ENCODE measurements at regions not wholly inside any gene's neighbourhood (a gene's known extent, or its start where the extent isn't known, plus 50 kb on each side); places are given as distances from the start of the nearest gene placed in this dataset.
A peak's percentile ranks its signal among the peaks of the same experiment; 100 is the strongest.

DNA sequence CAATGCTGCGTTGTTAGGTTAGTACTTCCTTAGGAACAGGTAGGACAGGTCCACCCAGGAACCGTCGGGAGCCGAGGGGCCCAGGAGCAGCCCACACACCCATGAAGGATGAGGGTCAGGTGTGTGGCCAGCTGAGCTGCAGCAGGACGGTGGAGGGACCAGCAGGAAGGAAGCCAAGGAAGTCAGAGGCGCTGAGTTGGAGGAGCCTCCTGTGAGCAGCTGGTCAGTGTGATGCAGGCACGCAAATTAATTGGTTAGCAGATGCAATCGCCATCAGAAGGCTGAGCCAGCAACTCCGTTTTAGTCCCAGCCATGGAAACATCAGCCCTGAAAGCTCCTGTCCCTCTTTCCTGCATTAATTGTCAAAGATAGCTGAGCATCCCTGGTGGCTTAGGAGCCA is 114.9 kb upstream of the SOX1 start:
- DNase-seq (ENCODE audit: low spot score) = no peak

DNA sequence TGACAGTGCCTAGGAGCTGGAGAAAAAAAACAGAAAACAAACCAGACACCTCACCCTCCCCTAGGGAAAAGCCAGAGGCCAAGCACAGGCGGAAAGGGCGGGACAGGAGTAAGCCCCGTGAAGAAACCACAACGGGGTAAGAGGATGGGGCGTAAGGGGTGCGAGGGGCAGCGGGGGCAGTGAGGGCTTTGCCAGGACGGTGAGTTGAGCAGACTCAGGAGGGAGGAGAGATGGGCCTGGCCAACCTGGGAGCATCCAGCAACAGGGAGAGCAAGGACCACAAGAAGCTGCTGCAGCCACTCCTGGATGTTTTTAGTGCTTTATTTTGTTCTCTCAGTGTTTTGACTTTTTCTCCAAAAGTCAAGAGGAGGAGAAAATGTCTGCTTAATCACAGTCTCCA is 114.1 kb upstream of the SOX1 start:
- DNase-seq (ENCODE audit: low spot score) = no peak

DNA sequence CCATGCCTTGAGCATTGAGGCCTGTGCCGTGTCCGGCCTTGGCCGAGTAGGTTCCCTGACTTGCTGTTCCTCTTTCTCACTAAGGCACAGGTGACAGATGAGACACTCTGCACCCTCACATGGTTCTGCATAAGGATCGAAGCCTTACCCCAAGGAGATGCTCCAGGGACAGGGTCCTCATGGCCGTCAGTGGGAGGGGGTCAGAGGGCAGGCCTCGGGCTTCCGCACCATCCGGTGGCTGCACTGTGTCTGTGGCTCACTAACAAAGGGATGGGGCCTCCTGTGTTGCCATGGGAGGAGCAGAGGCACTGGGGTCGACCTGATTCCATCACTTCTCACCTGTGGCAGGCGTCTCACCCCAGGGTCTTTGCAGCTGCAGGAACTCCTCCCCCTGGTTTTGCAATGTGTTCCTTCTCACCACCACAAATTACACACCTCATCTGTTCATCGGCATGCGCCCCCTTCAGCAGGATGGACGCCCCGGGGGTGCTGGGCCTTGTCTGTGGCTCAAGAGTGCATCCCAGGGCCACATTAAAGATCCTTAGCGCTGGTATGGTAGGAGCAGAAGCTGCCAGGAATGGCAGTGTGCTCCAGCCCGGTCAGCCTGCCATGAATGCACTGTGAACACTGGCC is 113.3 kb upstream of the SOX1 start:
- DNase-seq (ENCODE audit: low spot score) = no peak

DNA sequence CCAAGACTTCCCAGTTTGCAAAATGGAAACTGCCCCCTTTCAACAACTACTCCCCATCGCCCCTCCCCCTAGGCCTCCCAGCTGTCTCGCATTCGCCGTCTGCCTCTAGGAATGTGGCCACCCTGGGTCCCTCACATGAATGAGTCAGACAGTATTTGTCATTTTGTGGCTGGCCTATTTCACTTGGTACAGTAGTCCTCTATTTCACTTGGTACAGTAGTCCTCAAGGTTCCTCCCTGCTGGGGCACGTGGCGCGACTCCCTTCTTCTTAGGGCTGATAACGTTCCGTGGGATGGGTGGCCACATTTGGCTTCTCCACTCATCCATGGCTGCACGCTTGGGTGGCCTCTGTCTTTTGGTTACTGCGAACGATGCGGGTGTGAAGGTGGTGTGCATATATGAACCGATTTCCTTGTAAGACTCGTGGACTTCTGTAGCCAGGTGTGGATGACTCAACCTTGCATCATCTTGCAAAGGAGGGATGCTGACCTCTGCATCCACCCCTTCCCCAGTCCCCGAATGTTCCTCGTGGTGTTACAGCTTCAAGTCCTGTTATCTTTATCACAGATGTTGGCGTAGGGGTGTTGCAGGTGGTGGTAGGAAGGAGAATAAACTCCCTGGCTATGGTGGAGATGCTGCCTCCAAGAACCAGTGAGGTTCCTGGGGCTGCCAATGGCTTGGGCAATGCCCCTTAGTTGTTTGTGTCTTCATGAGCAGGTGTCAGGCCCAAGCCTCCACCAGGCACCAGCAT is 112.1 kb upstream of the SOX1 start:
- DNase-seq (ENCODE audit: low spot score) = no peak

DNA sequence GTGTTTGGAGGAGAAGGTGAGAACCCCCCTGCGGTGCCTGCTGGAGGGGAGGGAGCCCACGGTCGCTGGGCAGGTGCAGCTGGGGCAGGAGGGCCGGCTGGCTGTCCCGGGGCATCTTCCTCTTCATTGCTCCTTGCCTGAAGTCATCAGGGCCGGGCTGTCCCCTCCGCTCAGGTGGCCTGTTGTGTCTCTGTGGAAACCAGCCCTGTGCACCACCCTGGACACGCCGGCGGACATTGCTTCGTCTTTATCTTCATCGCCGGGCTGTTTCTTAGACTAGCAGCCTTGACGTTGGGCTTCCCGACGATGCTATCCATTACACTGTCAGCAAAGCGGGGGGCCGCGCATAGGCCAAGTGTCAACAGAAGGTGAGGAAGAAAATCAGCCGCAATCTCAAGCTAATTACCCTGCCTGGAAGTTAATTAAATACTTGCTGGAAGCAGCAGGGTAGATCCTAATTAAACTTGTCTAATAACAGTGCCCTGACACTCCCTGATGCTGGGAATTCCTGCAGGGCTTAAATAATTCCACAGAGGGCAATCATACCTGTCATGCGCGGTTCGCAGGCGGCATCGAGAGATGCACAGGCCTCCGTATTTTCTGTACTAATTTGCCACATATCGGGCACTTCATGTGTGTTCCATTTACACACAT is 111.4 kb upstream of the SOX1 start:
- no peak for DNase-seq (ENCODE audit: low spot score)

DNA sequence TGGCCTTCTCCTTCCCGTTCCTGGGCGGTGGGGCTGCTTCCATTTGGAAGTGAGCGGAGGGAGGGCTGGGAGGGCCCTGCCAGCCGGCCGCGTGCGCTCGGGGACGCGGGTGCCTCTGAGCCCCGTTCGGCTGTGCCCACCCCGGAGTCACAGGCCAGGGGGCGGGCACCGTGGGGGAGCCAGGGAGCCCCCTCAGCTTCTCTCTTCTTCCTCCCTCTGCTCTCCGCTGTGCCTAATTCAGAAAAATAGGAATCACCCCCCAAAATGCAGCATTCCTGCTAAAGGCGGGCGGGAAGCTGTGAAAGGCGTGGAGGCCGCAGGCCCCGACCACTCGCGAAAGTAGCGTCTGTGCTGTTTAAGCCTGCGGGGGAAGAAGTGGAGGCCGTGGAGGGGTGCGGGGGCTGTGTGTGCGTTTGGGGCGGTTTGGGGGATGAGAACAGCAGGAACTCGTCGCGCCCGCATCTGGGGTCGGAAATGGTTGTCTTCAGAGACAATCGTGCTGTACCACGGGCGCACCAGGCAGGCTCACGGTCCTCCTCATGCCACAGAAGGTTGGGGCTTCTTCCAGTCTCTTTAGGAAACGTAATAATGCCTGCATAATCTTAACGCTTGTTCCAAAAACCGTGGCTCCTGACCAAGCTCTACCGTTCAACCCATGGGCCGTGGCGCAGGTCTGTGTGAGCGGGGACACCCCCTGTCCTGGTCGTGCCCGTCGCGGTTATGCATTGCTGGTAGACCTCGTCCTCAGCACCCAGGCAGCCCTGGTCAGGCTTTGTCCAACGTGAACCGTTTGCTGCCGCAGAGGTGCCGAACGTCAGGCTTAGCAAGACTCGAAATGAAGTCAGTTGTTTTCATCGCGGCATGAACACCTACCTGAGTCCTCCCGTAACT is 110.4 kb upstream of the SOX1 start:
- DNase-seq (ENCODE audit: low spot score) = no peak

DNA sequence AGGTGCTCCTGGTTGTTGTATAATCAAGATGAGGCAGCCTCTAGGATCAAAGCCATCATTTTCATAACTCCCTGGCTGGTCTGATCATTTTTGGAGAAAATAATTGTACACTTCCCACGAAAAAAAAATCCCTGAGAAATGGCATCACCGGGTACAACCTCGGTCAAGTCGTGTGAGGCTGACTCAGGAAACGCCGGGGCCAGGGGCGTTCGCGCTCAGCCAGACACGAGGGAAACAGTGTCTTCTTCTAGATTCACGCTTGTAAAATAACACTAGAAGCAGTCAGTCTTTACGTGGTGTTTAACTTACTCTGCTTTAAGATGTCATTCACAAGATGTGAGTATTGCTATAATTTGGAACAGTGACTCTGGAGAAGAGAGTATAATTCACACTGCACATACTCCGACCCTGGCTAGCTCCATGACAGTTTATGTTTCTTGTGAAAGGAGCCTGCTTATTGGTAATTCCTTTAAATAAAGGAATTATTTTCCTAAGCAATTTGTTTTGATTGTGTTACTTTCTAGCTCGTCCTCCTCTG is 109.0 kb upstream of the SOX1 start:
- DNase-seq (ENCODE audit: low spot score) = no peak

DNA sequence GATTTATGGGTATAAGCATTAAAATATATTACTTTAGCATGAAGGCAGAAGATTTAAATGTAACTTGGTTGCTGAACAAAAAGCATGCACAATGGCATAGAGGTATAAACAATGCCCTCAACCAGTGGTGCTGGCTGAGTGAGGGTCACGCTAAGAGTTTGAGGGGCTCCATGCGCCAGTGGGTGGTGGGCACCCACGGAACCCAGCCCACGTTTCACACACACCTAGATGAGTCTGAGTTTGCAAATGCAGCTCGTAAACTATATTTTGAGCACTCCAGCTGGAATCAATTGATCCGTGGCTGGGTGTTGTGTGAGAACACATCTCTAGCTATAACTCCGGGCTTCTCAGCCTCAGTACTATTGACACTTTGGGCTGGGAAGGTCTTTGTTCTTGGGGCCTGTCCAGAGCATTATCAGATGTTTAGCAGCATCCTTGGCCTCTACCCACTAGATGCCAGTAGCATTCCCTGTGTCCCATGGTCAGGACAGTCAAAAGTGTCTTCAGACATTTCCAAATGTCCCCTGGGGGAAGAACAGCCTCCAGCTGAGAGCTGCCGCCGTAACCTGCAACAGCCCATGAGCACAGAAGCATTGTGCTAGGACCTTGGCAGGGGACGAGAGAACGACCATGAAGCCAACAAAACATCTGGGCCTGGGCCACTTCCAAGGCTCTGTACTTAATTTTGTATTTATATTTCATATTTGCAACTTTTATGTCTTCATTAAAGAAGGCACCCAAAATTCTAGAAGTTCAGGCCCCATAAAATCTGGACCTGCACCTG is 108.1 kb upstream of the SOX1 start:
- DNase-seq (ENCODE audit: low spot score) = no peak

DNA sequence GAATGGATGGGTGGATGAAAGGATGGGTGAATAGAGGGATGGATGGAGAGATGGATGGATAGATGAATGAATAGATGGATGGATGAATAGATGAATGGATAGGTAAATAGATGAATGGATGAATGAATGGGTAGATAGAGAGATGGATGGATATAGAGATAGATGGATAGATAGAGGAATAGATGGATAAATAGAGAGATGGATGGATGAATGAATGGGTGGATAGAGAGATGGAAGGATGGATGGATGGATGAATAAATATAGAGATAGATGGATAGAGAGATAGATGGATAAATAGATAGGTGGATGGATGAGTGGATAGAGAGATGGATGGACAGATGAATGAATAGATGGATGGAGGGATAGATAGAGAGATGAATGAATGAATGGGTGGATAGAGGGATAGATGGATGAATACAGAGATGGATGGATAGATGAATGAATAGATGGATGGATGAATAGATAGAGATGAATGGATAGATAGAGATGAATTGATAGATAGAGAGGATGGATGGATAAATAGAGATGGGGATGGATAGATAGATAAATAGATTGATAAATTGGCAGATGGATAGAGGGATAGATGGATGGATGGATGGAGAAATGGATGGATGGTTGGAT is 106.7 kb upstream of the SOX1 start:
- DNase-seq (ENCODE audit: low spot score) = no peak

DNA sequence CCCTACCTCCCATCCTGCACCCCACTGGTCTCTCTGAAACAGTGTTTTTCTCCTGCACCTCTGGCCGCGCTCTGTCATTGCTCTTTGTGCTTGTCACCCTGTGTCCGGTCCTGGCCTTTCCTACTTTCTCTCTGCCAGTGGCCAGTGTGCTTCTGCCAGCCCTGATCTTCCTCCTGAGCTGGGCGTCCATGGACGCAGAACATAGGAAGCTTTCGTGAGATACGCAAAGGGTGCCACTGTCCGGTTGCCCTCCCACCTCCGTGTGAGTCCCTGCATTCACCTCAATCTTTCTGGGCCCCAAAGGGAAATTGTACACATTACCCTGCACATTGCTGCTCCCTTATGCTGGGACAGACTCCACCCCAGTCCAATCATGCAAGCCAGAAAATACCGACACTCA is 105.7 kb upstream of the SOX1 start:
- no peak for DNase-seq (ENCODE audit: low spot score)

DNA sequence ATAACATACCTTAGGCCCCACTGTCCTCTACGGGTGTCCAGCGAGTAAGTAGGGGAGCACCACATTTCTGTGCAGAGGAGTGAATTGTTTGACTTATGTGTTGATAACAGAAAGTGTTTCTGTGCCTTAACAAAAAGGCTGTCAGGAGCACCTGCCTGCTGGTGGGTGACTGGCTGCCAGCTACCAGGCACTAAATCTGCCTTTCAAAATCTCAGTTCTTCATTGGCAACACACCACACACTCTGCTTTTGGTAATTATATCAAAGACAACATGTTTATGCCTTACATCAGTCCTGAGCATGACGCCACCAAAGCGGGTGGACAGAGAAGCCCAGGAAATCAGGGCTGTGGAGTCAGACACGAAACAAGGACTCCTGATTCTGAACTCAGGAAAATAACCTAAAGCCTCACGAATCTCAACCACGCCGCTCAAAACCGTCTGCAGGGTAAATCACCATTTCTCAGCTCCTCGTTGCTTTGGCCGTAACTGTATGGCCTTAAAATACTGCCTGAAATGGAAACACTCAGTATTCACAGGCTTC is 105.2 kb upstream of the SOX1 start:
- no peak for DNase-seq (ENCODE audit: low spot score)

DNA sequence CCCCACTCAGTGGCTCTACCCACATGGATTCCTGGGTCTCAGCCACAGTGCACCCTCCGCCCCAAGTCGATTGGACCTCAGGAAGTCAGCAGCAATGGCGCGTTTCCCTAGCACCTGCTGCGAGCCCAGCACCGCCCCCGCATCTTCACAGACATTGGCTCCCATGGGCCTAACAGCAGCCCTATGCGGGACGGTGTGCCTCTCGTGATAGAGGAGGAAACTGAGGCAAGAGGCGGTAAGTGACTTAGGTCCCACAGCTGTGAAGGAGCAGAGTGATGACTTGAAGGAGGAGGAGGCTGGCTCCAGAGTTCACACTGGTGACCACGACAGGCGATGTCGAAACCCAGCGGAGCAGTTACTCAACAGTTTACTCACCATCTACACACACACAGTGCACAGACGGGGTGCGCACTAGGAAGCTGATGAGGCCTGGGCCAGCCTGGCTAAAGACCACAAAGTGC is 104.5 kb upstream of the SOX1 start:
- no peak for DNase-seq (ENCODE audit: low spot score)

DNA sequence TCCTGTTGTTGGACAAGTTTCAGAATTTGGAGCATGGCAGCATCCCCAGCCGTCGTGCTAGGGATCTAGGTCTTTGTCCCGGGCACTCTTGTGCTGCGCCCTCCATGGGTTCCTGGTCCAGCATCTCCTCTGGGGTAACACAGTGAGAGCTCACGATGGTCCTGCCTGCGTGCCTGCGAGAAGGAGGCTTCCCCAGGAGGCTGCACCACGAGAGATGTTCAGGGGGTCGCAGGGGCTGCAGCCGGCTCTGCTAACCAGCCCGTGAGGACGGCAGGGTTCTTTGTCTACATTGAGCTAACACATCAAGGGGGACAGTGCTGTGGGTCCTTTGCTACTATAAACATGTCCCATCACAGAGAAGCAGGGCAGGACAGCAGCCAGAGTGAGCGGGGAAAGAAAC is 103.9 kb upstream of the SOX1 start:
- no peak for DNase-seq (ENCODE audit: low spot score)

DNA sequence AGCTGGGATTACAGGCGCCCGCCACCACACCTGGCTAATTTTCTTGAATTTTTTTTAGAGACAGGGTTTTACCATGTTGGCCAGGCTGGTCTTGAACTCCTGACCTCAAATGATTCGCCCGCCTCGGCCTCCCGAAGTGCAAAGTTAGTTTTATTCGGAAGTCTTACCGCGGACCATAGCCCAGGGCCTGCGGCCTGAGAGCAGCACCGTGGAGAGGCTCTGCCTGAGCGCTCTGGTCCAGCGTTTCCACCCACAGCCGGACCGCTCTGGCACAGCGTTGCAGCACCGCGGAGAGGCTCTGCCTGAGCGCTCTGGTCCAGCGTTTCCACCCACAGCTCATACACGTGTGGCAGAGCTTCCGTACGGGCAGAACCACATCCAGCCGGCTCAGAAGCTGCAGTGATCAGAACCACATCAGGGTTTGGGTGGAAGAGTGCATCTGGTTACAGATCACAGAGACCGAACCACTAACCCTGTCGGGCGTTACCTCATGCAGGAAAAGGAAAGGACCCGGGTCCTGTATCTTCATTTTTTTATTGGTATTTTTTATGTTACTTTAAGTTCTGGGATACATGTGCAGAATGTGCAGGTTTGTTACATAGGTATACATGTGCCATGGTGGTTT is 102.4 kb upstream of the SOX1 start:
- no peak for DNase-seq (ENCODE audit: low spot score)

DNA sequence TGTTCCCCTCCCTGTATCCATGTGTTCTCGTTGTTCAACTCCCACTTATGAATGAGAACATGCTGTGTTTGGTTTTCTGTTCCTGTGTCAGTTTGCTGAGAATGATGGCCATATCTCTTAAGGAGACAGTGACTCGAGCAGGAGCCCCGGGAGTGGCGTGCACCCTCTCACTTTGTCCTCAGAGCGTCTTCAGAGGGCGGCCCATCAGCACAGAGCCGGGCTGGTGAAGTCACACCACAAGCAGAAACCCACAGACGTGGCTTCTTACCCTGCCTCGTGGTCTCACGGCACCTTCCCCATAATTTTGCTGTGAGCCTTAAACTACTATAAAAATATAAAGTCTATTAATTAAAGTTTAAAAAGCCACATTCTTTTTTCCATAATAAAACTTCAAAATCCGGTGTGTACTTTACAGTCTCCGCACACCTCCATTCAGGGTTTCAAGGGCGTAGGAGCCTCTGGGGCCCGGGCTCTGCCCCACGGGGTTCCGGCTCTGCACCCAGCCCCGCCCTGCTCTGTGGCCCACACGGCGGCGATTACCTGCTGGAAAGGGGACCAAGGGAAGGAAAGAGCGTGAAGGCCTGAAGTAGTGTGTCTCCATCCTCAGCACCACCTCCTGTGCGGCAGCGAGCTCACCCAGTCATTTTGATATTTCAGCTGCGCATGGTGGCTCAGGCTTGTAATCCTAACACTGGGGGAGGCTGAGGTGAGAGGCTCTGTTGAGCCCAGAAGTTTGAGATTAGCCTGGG is 101.3 kb upstream of the SOX1 start:
- DNase-seq (ENCODE audit: low spot score) = no peak

DNA sequence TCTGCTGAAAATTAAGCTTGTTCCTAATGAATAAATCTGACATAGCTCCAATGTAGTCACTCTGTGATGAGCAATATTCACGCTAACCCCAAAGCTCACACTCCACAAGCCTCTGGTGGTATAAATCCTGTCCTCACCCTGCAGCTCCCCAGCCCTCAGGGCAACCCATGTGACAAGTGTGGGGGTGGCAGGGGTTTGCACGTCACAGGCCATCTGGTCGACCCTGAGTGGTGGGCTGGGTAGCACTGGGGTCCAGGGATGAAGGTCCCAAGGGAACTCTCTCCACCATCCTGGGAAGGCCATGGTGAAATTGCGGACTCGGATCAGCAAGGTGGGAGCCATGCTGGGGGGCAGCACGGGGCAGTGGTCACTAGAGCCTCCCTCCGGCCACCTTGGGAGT is 100.0 kb upstream of the SOX1 start:
- no peak for DNase-seq (ENCODE audit: low spot score)

DNA sequence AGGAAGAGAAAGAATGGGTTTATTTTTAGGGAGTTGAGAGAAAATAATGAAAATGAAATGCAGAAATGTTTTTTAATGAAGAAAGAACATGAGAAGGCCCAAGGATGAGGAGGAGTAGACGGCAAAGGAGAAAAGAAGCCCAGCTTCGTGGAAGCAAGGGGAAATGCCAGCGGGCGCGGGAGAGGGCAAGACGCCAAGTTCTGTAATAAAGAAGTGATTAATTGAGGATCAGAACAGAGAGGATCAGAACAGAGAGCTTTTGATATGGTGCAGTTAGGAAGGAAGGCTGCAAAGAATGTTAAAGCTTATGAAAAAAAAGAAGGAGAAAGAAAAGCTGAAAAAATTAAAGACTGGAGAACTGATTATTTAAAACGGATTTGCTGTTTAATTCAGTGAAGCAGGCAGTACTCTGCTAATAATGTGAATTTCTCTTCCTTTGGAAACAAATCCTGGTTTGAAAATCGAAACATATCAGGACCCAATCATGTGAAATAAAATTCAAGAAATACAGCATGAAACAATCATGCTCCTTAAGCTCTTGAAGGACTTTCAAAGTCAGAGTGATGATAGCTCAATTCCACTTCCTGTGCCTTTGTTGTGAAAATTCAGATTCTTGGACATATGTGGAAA is 99.3 kb upstream of the SOX1 start:
- DNase-seq (ENCODE audit: low spot score) = peak; percentile 87

DNA sequence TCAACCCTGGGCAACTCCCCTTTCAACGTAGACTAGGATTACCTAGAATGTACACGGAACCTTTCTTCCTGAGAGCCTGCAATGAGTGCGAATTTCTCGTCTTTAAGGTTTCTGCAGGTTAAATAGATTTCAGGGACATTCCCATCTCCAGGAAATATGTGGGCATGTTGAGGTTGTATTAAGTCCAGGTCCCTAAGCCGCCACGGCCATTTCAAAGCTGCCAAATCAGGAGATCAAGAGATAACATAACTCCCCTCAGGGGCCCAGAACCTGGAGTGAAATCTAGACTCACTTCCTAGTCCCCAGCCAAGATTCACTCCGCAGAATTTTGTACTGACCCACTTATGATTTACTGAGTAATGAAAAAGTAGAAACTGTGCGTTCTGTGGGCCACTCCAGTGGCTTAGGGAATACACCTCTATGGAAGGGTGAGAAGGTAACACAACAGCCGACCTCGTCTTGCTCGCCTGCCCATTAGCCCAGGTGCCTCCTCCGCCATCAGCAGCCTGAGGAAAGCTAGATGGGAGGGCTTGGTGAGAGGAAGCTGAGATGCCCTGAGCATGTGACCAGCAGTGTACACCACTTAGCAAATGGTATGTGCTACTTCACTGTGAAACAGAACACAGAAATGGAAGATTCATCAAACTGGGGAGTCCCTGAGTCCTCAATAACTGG is 98.5 kb upstream of the SOX1 start:
- DNase-seq (ENCODE audit: low spot score) = no peak
